Right lobe of liver (tissue), 4 donors: ENCODE measurements at regions not wholly inside any gene's neighbourhood (a gene's known extent, or its start where the extent isn't known, plus 50 kb on each side); places are given as distances from the start of the nearest gene placed in this dataset.

Source experiments
- CTCF ChIP-seq, 4 donors: fragments of 200-600 bp in 3 of 4; fragments of 450-650 bp in 1 of 4; IDR thresholded peaks; one replicate each; pipeline versions ENCODE4 v1.5.1 to v1.8.0; 2016 to 2022; ENCODE audit warnings: antibody characterized with exemption in 4 of 4, mild to moderate bottlenecking in 2 of 4
- POLR2A ChIP-seq: fragments of 450-650 bp; IDR thresholded peaks from one replicate; pipeline ENCODE4 v1.6.1; 2017; ENCODE audit warnings: antibody characterized with exemption, mild to moderate bottlenecking
- donor health status: DM: no; HTN: no; CAD: no.
- donor health status: DM: no; HTN: no; CAD: no.
- donor health status: DM: no; HTN: yes; CAD: no.

- TF ChIP-seq POLR2A (no peak), CTCF (IDR thresholded peaks at IDR 0.05) (no peak)
These were observed 82.8 kb upstream of the KCTD1 start for GRCh38 chr18:26631135-26631534.
